Prostate gland (tissue), 2 donors: ENCODE measurements at regions not wholly inside any gene's neighbourhood (a gene's known extent, or its start where the extent isn't known, plus 50 kb on each side); places are given as distances from the start of the nearest gene placed in this dataset.

Experiments used
- CTCF ChIP-seq, 4 experiments: fragments of 200-600 bp in 2 of 4; fragments of 450-650 bp in 2 of 4; sonication (generic) in 2 of 4; IDR thresholded peaks; 1 replicate in 3 of 4; 2 replicates in 1 of 4; pipeline ENCODE4 v1.5.1; 2016 to 2019; ENCODE audit warnings: antibody characterized with exemption in 4 of 4, mild to moderate bottlenecking in 2 of 4, moderate library complexity in 2 of 4
- POLR2A ChIP-seq: fragments of 450-650 bp; IDR thresholded peaks from one replicate; pipeline ENCODE4 v1.6.1; 2016; ENCODE audit warnings: antibody characterized with exemption, mild to moderate bottlenecking

- TF ChIP-seq POLR2A (no peak), CTCF (IDR thresholded peaks at IDR 0.05) (no peak)
Measured at GRCh38 chr4:187577941-187578480, 417.6 kb upstream of the ZFP42 start.
